ENCODE measurements at regions not wholly inside any gene's neighbourhood (a gene's known extent, or its start where the extent isn't known, plus 50 kb on each side); places are given as distances from the start of the nearest gene placed in this dataset.

DNA sequence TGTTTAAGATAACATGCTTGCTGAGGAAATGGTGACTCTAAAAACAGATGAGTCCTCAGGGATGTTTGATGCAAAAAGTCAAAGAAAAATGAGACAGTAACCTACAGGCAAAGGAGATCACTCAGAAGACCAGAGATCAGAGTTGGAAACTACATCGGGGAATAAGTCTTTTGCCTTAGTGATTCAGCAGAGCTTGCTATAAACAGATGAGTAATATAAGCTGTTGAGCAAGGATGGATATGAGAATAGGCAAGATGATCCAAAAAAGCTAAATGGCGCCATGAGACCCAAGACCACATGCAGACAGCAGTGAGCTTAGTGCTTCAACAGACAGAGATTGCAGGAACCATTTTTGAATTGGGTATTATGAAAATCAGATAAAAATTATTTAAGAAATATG is 168.6 kb downstream of the POSTN start:
- no peak for TF ChIP-seq POLR2A (IDR thresholded peaks at IDR 0.05)
- no peak for TF ChIP-seq POLR2AphosphoS5 (IDR thresholded peaks at IDR 0.05)
- TF ChIP-seq, protein P1, sequence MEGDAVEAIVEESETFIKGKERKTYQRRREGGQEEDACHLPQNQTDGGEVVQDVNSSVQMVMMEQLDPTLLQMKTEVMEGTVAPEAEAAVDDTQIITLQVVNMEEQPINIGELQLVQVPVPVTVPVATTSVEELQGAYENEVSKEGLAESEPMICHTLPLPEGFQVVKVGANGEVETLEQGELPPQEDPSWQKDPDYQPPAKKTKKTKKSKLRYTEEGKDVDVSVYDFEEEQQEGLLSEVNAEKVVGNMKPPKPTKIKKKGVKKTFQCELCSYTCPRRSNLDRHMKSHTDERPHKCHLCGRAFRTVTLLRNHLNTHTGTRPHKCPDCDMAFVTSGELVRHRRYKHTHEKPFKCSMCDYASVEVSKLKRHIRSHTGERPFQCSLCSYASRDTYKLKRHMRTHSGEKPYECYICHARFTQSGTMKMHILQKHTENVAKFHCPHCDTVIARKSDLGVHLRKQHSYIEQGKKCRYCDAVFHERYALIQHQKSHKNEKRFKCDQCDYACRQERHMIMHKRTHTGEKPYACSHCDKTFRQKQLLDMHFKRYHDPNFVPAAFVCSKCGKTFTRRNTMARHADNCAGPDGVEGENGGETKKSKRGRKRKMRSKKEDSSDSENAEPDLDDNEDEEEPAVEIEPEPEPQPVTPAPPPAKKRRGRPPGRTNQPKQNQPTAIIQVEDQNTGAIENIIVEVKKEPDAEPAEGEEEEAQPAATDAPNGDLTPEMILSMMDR (IDR thresholded peaks at IDR 0.05) = no peak
- Histone ChIP-seq H3K4me3 (no peak overlapping the region), H3K9me3 (no peaks in the 10 kb centered on the region), H3K36me3 (no peaks in the 10 kb centered on the region), H3K27me3 (no peaks in the 10 kb centered on the region), H3K27ac (no peak overlapping the region), H3K4me1 (no peaks in the 10 kb centered on the region)
- DNase-seq (ENCODE audit: low spot score in 2 of 2) = no peak
- intact Hi-C loops (cut with DNase I; ENCODE audit: low total_unique reads) = no loop called here

DNA sequence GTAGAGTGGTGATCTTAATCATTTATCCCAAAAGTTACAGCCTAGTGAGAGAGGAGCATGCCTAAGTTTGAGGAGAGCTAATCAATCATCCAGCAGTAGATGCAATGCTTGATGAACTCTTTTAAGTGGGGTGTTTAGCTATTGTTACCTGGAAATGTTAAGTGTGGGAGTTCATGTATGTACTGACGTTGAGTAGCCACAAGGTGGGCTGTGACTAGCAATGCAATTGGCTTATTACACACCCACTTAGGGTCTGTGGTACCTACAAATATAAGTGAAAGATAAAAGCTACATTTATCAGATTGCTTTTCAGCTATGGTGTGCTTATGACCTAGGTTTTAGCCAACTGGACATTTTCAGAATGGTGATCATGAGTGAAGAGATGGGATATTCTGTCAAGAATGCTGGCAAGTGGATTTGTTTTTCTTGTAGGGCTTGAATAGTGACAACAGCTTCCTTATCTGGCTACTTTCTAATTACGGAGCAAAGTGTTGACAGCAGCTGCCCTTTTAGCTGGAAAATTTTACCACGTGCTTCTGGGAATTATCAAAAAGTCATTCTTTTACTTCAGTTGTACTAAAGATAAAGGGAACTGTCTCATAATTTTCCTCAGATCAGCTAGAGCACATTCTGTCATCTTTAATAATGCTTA is 170.6 kb downstream of the POSTN start:
- DNase-seq (ENCODE audit: low spot score in 2 of 2) = no peak
- Histone ChIP-seq H3K36me3 (no peaks in the 10 kb centered on the region), H3K27me3 (no peaks in the 10 kb centered on the region), H3K4me3 (no peak overlapping the region), H3K9me3 (no peaks in the 10 kb centered on the region), H3K4me1 (no peaks in the 10 kb centered on the region), H3K27ac (no peak overlapping the region)
- intact Hi-C loops (cut with DNase I; ENCODE audit: low total_unique reads) = no loop called here
- TF ChIP-seq POLR2A (IDR thresholded peaks at IDR 0.05) (no peak), POLR2AphosphoS5 (IDR thresholded peaks at IDR 0.05) (no peak)
- TF ChIP-seq, protein P1 (IDR thresholded peaks at IDR 0.05) = no peak

DNA sequence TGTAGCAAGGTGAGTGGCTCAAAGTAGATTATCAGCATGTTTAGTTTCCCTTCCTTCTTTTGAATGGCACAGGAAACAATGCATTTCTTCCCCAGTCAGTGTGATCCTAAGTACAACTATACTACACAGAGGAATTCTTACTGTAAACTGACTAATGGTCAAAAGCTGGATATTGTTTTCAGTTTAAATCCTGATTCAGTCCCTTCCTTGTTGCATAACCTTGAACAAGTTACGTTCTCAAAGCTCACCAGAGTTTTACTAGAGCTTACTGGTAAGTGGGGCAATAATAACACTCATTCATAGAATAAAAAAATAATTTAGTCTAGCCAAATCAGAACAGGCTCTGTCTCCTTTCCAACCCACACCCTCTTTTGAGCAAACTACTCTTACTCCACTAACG is 180.1 kb downstream of the POSTN start:
- Histone ChIP-seq H3K4me3 (no peak overlapping the region), H3K9me3 (no peaks in the 10 kb centered on the region), H3K36me3 (no peaks in the 10 kb centered on the region), H3K27me3 (no peaks in the 10 kb centered on the region), H3K27ac (no peak overlapping the region), H3K4me1 (no peaks in the 10 kb centered on the region)
- intact Hi-C loops (cut with DNase I; ENCODE audit: low total_unique reads) = no loop called here
- TF ChIP-seq, protein P1 (IDR thresholded peaks at IDR 0.05) = no peak
- TF ChIP-seq POLR2AphosphoS5 (IDR thresholded peaks at IDR 0.05) (no peak), POLR2A (IDR thresholded peaks at IDR 0.05) (no peak)
- DNase-seq (ENCODE audit: low spot score in 2 of 2) = no peak

DNA sequence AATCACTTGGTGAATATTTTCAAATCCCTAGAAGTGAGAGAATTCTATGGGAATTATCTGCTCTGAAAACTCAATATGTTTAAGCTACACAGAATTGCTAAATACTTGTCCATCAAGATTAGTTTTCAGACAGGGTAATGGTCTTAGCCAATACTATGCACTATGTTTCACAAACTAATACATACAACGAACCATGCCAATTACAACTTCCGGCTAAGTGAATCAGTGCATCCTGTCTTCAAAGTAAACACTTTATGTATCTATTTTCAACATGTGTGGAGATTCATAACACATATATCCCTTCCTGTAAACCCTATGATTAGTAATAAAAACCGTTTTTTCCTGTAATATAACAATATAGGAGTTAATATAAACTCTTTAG is 181.5 kb downstream of the POSTN start:
- TF ChIP-seq POLR2AphosphoS5 (IDR thresholded peaks at IDR 0.05) (no peak), POLR2A (IDR thresholded peaks at IDR 0.05) (no peak)
- TF ChIP-seq, protein P1 (IDR thresholded peaks at IDR 0.05) = no peak
- H3K27ac ChIP-seq = no peak overlapping the region
- no peaks in the 10 kb centered on the region for H3K27me3 ChIP-seq
- H3K4me3 ChIP-seq = no peak overlapping the region
- intact Hi-C loops (cut with DNase I; ENCODE audit: low total_unique reads) = no loop called here
- no peaks in the 10 kb centered on the region for H3K36me3 ChIP-seq
- DNase-seq (ENCODE audit: low spot score in 2 of 2) = no peak
- no peaks in the 10 kb centered on the region for H3K9me3 ChIP-seq
- no peaks in the 10 kb centered on the region for H3K4me1 ChIP-seq

DNA sequence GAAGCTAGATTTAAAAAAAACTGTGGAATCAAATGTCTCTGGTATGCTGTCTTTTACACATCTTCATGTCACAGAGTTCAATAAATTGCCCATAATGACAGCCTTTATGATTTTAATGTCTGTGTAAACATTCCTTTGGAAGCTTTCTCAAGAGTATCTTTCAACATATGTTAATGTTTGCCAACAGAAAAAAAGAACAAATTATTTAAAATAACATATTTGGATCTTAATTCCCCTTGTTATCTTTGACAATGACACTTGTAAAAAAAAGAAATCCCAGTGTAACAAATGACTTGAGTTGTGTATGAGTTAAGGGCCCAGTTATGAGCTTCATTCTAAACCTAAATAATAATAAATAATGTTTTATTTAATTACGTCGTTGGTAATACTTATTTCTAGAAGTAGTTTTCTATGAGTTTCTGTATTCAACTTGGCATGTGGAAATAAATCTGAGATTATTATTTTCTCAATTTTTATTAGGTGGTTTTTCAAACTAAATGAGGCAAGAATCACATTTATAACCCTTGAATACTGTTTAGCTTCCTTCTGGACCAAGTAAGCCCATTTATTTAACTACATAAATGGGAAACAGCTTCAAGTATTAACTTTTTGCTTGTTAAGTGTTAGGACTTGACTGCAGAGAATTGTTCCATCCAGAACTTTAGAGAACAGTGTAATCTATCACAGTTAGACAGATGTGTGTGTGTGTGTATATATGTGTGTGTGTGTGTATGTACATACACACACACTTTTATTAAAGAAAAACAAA is 182.1 kb downstream of the POSTN start:
- Histone ChIP-seq H3K36me3 (no peaks in the 10 kb centered on the region), H3K4me1 (no peaks in the 10 kb centered on the region), H3K9me3 (no peaks in the 10 kb centered on the region), H3K27ac (no peak overlapping the region), H3K4me3 (no peak overlapping the region), H3K27me3 (no peaks in the 10 kb centered on the region)
- DNase-seq (ENCODE audit: low spot score in 2 of 2) = no peak
- no peak for TF ChIP-seq POLR2A (IDR thresholded peaks at IDR 0.05)
- TF ChIP-seq, protein P1 (IDR thresholded peaks at IDR 0.05) = no peak
- no peak for TF ChIP-seq POLR2AphosphoS5 (IDR thresholded peaks at IDR 0.05)
- intact Hi-C loops (cut with DNase I; ENCODE audit: low total_unique reads) = no loop called here
